Activated CD4-positive, alpha-beta T cell treated with anti-CD3 and anti-CD28 coated beads, Interleukin-2, amount 10 ng/mL, durations not matched to agents 7 days and 5 days (primary cell): ENCODE measurements at regions not wholly inside any gene's neighbourhood (a gene's known extent, or its start where the extent isn't known, plus 50 kb on each side); places are given as distances from the start of the nearest gene placed in this dataset.

Experiments used
- CTCF ChIA-PET: fragments of 350-600 bp; sonication (Branson Sonifier 250); formaldehyde crosslinking; loops from one replicate; lab custom pipeline; 2021; ENCODE audit warnings: antibody characterized with exemption; lab: Charles Lee
- POLR2A ChIA-PET: fragments of 350-600 bp; sonication (Branson Sonifier 250); formaldehyde crosslinking; loops from one replicate; lab custom pipeline; 2021; ENCODE audit warnings: antibody characterized with exemption; lab: Charles Lee
- DNase-seq: peaks from one replicate; pipeline ENCODE4 v3.0.0-alpha.2; 2020
- H3K27ac Mint-ChIP-seq: one replicate; pipeline ENCODE4 v1.8.0; 2021; ENCODE audit warnings: mild to moderate bottlenecking, moderate library complexity, mixed read lengths
- H3K27me3 Mint-ChIP-seq: one replicate; pipeline ENCODE4 v1.8.0; 2021; ENCODE audit warnings: mixed read lengths
- H3K36me3 Mint-ChIP-seq: one replicate; pipeline ENCODE4 v1.8.0; 2021; ENCODE audit warnings: low read depth, mixed read lengths
- H3K4me1 Mint-ChIP-seq: one replicate; pipeline ENCODE4 v1.8.0; 2021; ENCODE audit warnings: mixed read lengths
- H3K4me3 Mint-ChIP-seq: one replicate; pipeline ENCODE4 v1.8.0; 2021; ENCODE audit warnings: mild to moderate bottlenecking, moderate library complexity, mixed read lengths
- H3K9me3 Mint-ChIP-seq: one replicate; pipeline ENCODE4 v1.8.0; 2021; ENCODE audit warnings: mixed read lengths

DNA sequence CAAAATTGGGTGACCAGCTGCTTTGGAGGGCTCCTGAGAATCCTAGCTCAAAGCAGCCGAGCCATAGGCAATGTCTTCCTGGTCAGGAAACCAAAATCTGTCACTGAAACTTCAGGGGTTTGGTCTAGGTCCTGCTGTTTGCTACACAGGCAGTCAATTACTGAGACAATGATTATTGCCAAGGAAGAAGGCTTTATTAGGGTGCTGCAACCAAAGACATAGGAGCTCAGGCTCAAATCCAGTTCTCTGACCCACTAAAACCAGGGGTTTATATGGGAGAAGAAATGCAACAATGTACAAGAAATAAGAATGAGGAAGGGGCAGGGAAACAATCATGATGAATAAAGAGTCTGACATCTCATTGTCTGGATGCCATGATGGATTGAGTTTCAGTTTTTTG lies 410.3 kb upstream of the ZWINT start:
- ChIA-PET CTCF (no interaction called here), POLR2A (no interaction called here)
- peaks cover 19% of the 10 kb centered on the region for H3K9me3 Mint-ChIP-seq

DNA sequence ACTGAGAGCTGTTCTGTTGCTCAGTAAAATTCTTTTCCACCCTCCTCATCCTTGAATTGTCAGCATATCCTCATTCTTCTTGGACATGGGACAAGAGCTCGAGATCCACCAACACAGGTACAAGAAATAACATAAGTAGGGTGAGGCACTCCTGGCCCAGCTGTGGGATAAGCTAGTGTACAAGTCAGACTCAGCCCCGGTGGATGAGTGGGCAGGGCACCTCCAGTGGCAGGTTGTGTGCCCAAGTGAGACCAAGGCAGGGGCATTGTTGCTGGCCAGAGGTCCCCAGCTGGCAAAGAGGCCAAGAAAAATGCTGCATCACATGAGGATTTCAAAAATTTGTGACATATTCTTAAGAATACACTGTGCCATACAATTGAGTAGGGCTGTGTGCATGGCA lies 402.0 kb upstream of the ZWINT start:
- no peak overlapping the region for H3K27ac Mint-ChIP-seq
- H3K27me3 Mint-ChIP-seq: no peaks in the 10 kb centered on the region
- ChIA-PET POLR2A (no interaction called here), CTCF (no interaction called here)
- H3K36me3 Mint-ChIP-seq: no peaks in the 10 kb centered on the region
- H3K4me3 Mint-ChIP-seq: no peak overlapping the region
- H3K4me1 Mint-ChIP-seq: no peaks in the 10 kb centered on the region
- no peak for DNase-seq
- peaks cover 21% of the 10 kb centered on the region for H3K9me3 Mint-ChIP-seq

More for the DNA sequence above, 410.3 kb upstream of the ZWINT start:
- Mint-ChIP-seq H3K36me3 (no peaks in the 10 kb centered on the region), H3K4me3 (no peak overlapping the region), H3K4me1 (no peaks in the 10 kb centered on the region), H3K27me3 (no peaks in the 10 kb centered on the region), H3K27ac (no peak overlapping the region)
- DNase-seq: no peak

DNA sequence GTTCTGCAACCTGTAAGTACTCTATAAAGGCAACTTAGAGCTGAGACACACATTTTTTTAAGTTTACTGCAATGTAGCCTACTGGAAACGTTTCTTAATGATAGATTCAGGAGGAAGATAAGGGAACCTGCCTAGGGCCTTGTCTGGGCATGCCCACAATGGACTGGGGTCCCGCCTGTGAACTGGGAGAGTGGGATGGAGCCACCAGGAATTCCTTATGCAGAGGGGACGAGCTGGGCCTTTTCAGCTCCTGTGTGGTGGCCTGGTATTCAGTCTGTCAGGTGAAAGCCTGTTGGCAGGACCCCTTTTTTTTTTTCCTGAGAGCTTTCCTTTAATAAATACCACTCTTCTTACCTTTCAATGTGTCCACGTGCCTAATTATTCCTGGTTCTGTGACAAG lies 384.4 kb upstream of the ZWINT start:
- DNase-seq: no peak
- H3K4me1 Mint-ChIP-seq: no peaks in the 10 kb centered on the region
- no peak overlapping the region for H3K4me3 Mint-ChIP-seq
- H3K36me3 Mint-ChIP-seq: no peaks in the 10 kb centered on the region
- H3K27me3 Mint-ChIP-seq: no peaks in the 10 kb centered on the region
- H3K9me3 Mint-ChIP-seq: peaks cover 5% of the 10 kb centered on the region
- H3K27ac Mint-ChIP-seq: no peak overlapping the region
- POLR2A ChIA-PET: no interaction called here
- CTCF ChIA-PET: no interaction called here

DNA sequence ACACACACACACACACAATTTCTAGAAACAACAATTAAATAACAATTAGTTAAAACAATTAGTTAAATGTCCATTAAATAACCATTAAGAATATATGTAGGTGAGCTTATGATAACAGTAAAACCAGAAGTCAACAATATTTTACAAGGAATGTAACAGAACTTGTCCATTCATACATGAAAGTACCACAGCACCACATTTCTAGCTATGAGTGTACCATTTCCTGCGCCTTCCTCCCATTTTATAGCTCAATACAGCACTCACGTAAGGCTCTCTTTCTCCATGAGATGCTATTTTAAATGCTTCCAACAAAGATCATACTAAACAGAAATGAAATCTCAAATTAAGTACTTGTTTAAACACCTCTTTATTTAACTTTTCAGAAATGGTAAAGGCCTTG lies 367.3 kb upstream of the ZWINT start:
- Mint-ChIP-seq H3K4me3 (no peak overlapping the region), H3K36me3 (no peaks in the 10 kb centered on the region), H3K9me3 (peaks cover 14% of the 10 kb centered on the region), H3K27ac (no peak overlapping the region), H3K4me1 (no peaks in the 10 kb centered on the region), H3K27me3 (no peaks in the 10 kb centered on the region)
- ChIA-PET POLR2A (no interaction called here), CTCF (no interaction called here)
- no peak for DNase-seq

DNA sequence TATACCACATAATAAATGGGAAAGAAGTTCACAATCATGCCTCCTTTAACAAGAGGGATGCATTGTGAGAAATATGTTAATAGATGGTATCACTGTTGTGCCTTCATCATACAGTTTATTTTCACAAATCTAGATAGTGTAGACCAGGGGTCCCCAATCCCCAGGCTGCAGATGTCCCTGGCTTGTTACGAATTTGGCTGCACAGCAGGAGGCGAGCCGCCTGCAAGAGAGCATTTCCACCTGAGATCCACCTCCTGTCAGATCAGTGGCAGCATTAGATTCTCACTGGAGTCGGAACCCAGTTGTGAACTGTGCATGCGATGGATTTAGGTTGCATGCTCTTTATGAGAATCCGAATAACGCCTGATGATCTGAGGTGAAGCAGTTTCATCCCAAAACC lies 361.9 kb upstream of the ZWINT start:
- no peak for DNase-seq
- ChIA-PET POLR2A (no interaction called here), CTCF (no interaction called here)
- no peak overlapping the region for H3K27ac Mint-ChIP-seq
- no peaks in the 10 kb centered on the region for H3K4me1 Mint-ChIP-seq
- no peaks in the 10 kb centered on the region for H3K36me3 Mint-ChIP-seq
- H3K9me3 Mint-ChIP-seq: peaks cover 4% of the 10 kb centered on the region
- H3K27me3 Mint-ChIP-seq: no peaks in the 10 kb centered on the region
- H3K4me3 Mint-ChIP-seq: no peak overlapping the region

DNA sequence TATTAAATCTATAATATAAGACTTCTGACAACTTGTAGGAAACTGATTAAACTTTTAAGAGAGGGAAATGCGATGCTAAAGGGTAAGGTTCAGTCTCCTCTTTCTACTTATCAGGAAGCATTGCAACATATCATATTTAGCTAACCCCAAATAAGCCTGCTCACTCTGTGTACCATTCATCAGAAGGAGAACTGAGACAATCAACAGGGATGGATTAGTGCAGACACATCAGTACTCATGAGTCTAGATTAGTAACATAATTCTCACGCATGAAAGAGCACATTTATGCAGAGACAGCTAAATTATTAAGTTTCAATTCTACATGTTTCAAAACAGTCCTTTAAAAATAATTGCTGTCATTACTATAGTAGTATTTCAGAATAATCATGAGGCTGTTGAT lies 354.2 kb upstream of the ZWINT start:
- Mint-ChIP-seq H3K27me3 (no peaks in the 10 kb centered on the region), H3K27ac (no peak overlapping the region), H3K36me3 (no peaks in the 10 kb centered on the region), H3K4me1 (no peaks in the 10 kb centered on the region), H3K4me3 (no peak overlapping the region), H3K9me3 (no peaks in the 10 kb centered on the region)
- no peak for DNase-seq
- ChIA-PET CTCF (no interaction called here), POLR2A (no interaction called here)

DNA sequence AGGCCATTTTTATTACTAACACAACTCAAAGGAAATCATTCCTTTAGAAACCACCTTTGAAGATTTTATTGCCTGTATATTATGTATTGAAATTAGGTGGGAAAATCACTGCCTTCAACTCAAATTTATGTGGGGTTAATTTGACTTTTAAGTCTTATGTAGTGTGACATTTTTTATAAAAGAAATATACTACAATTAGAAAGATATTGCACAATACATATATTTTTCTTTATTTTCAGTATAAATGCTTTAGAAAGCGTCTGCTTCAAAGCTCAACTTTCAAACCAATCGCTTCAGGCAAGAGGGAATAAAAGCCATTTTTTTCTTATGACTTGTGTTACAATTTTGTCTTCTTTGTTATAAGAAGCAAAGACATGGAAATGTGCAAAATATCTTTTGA lies 337.4 kb upstream of the ZWINT start:
- Mint-ChIP-seq H3K27ac (no peak overlapping the region), H3K4me1 (no peaks in the 10 kb centered on the region), H3K27me3 (no peaks in the 10 kb centered on the region), H3K9me3 (no peaks in the 10 kb centered on the region), H3K4me3 (no peak overlapping the region), H3K36me3 (no peaks in the 10 kb centered on the region)
- POLR2A ChIA-PET: no interaction called here
- DNase-seq: no peak
- CTCF ChIA-PET: no interaction called here

DNA sequence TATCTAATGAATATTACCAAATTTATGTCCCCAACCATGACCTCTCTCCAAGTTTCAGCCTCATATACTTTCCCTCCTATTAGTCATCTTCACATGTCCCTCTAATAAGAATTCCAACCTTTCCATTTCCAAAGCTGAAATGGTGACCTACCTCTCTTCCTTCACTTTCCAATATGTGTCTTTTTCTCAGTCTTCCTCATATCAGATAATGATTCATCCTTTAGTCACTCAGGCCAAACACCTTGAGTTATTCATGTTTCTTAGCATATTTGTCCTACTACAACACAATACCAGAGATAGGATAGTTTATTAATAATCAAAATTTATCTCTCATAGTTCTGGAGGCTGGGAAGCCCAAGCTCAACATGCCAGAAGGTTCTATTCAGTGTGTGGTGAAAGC lies 318.5 kb upstream of the ZWINT start:
- CTCF ChIA-PET: no interaction called here
- no peak for DNase-seq
- peaks cover 8% of the 10 kb centered on the region for H3K9me3 Mint-ChIP-seq
- no peak overlapping the region for H3K4me3 Mint-ChIP-seq
- no peaks in the 10 kb centered on the region for H3K36me3 Mint-ChIP-seq
- no peaks in the 10 kb centered on the region for H3K27me3 Mint-ChIP-seq
- no peaks in the 10 kb centered on the region for H3K4me1 Mint-ChIP-seq
- no peak overlapping the region for H3K27ac Mint-ChIP-seq
- POLR2A ChIA-PET: no interaction called here

DNA sequence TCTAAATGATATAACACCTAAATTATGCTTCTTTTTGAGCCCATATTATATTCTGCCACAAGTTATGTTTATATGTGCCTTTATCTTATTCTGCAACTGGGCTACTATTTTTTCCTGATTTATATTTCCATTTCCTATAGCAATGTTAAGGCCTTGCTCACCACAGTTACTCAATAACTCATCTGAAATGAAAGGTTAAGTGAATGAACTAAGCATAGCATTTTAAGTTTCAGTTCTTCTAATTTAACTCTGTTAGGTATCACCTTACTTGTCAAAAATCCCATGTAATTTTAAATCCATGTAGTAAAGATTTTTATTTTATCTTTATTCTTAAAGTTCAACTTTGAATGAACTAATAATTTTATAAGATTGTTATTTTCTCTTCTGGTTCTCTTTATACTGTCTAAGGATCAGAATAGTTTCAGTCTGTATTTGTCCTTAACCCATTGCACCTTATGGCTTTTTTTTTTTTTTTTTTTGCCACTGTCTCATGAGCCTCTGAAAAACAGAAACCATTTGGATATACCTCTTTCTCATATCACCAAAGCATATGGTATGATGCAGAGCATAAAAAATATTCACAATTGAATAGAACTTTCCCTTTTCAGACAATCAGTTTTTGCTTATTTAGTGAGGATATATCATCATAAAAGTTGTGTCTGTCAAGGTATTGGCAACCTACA lies 301.8 kb upstream of the ZWINT start:
- Mint-ChIP-seq H3K27me3 (no peaks in the 10 kb centered on the region), H3K9me3 (peaks cover 5% of the 10 kb centered on the region), H3K27ac (no peak overlapping the region), H3K4me1 (no peaks in the 10 kb centered on the region), H3K36me3 (no peaks in the 10 kb centered on the region), H3K4me3 (no peak overlapping the region)
- no peak for DNase-seq
- POLR2A ChIA-PET: no interaction called here
- CTCF ChIA-PET: no interaction called here

DNA sequence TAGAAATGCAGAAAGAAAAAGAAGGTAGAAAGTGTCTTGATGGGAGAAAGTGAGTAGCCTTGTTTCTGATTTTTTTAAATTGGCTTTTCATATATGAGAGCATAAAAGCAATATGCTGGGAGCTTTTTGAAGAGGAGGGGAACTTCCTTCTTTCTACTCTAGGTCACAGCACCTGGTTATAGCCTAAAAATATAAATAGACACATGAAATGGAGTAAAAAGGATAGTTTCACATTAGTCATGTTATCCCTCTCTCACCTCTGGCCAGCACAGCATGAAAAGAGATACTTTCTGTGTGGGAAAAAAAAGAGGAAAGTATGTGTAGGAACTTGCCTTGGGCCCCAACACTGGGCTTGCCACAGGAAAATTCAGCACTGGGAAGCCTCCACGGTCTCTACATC lies 292.2 kb upstream of the ZWINT start:
- no peaks in the 10 kb centered on the region for H3K27me3 Mint-ChIP-seq
- no peak for DNase-seq
- H3K4me3 Mint-ChIP-seq: no peak overlapping the region
- H3K27ac Mint-ChIP-seq: no peak overlapping the region
- POLR2A ChIA-PET: no interaction called here
- peaks cover 6% of the 10 kb centered on the region for H3K9me3 Mint-ChIP-seq
- no peaks in the 10 kb centered on the region for H3K36me3 Mint-ChIP-seq
- no peaks in the 10 kb centered on the region for H3K4me1 Mint-ChIP-seq
- CTCF ChIA-PET: no interaction called here

DNA sequence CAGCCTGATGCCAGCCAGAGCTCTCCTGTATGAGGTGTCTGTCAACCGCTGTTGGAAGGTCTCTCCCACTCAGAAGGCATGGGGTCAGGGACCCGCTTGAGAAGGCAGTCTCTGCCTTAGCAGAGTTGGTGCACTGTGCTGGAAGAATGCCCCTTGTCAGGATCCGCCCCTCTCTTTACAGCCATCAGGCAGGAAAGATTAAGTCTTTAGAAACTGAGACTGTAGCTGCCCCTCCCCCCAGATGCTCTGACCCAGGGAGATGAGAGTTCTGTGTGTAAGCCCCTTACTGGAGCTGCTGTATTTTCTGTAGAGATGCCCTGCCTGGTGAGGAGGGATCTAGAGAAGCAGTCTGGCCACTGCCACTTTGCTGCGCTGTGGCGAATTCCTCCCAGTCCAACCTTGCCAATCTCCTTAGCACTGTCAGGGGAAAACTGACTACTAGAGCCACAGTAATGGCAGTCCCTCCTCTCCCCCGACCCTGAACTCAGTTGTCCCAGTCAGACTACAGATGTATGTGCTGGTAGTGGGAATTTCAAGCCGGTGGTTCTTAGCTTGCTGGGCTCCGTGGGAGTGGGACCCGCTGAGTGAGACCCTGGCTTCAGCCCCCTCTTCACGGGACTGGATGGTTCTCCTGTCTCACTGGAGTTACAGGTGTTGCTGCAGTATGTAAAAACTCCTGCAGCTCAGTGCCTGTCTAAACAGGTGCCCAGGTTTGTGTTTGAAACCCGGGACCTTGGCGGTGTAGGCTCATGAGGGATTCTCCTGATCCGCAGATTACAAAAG lies 285.5 kb upstream of the ZWINT start:
- Mint-ChIP-seq H3K27ac (no peak overlapping the region), H3K4me1 (no peaks in the 10 kb centered on the region), H3K36me3 (no peaks in the 10 kb centered on the region), H3K4me3 (no peak overlapping the region), H3K9me3 (peaks cover 17% of the 10 kb centered on the region), H3K27me3 (no peaks in the 10 kb centered on the region)
- POLR2A ChIA-PET: no interaction called here
- DNase-seq: no peak
- CTCF ChIA-PET: no interaction called here

DNA sequence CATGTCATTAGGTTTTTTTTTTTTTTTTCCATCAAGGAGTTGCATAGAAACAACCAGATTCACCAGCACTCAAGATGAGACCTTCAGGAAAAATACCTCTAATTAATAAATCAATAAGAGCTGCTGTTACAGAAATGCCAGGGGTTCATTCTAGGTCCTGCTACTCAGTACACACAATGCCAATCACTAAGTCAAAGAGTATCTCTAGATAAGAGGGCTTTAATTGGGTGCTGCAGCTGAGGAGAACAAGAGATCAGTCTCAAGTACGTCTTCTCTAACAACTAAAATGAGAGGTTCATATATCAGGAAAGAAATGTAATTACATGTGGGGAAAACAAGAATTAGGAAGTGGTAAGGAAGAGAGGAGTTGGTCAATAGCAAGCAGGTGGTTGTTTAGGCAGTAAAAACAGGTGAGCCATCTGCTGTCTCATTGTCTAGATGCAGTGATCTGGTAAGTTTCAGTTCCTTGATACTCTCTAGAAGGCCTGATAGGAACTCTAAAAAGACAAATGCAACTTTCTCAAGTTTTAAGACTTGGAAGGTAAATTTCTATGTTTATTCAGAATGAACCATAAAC lies 272.9 kb upstream of the ZWINT start:
- DNase-seq: no peak
- Mint-ChIP-seq H3K4me1 (no peaks in the 10 kb centered on the region), H3K36me3 (no peaks in the 10 kb centered on the region), H3K27ac (no peak overlapping the region), H3K9me3 (peaks cover 7% of the 10 kb centered on the region), H3K27me3 (no peaks in the 10 kb centered on the region), H3K4me3 (no peak overlapping the region)
- CTCF ChIA-PET: no interaction called here
- POLR2A ChIA-PET: interaction anchor here (0.8 kb wide), 1 partner anchor 17 kb away, joined by 3 read pairs; no protein-coding TSS in a partner anchor

DNA sequence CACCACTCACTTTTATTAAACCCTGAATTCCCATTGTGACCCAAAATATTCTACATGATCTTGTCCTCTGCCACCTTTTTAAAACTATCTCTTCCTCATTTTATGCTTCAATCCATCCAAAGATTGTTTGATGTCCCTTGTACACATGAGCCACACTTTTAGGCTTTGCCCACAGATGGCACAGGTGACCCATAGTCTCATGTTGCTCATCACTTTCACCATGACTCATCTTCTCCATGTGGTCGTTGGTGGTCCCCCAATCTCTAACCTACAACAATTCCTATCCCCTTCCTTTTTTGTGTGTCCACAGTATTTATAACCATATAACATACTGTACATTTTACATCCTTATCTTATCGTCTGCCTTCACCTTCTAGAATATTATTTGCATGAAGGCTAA lies 271.5 kb upstream of the ZWINT start:
- Mint-ChIP-seq H3K9me3 (peaks cover 6% of the 10 kb centered on the region), H3K4me1 (no peaks in the 10 kb centered on the region), H3K4me3 (no peak overlapping the region), H3K36me3 (no peaks in the 10 kb centered on the region), H3K27me3 (no peaks in the 10 kb centered on the region), H3K27ac (no peak overlapping the region)
- ChIA-PET POLR2A (no interaction called here), CTCF (no interaction called here)
- no peak for DNase-seq
